LNCaP clone FGC (cell line): ENCODE measurements at regions not wholly inside any gene's neighbourhood (a gene's known extent, or its start where the extent isn't known, plus 50 kb on each side); places are given as distances from the start of the nearest gene placed in this dataset.
"Not testable (repeated sequence)": the region's sequence is repeated elsewhere in the genome, so short reads cannot be mapped to it uniquely, and the experiment has no call there.

Experiments
- DNase-seq: peaks from one replicate; pipeline ENCODE4 v3.0.0-alpha.2; 2011; ENCODE audit warnings: low read depth
- H3K4me3 ChIP-seq: 2 replicates; pipeline ENCODE4 v1.5.1; 2011; ENCODE audit warnings: mild to moderate bottlenecking, low read depth, low read length, control low read depth
- TF ChIP-seq, protein P1 (sequence below): IDR thresholded peaks from 2 replicates; pipeline ENCODE4 v1.5.1; 2012; ENCODE audit warnings: mild to moderate bottlenecking; ENCODE audit not compliant: control insufficient read depth, insufficient read depth; ENCODE audit errors: extremely low read depth

DNA sequence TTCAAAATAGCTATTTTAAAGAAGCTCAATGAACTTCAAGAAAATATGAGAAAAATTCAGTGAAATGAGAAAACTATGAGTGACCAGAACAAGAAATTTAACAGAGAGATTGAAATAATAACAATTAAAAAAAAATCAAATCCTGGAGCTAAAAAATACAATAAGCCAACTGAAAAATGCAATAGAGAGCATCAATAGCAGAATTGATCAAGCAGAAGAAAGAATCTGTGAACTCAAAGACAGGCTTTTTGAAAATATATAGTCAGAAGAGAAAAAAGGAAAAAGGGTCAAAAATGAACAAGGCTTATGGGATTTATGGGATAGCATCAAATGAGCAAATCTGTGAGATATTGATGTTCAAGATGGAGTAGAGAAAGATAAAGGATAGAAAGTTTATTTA, 133.0 kb downstream of the OTUD1 start:
- DNase-seq: no peak
- H3K4me3 ChIP-seq: no peak overlapping the region
- TF ChIP-seq, protein P1, sequence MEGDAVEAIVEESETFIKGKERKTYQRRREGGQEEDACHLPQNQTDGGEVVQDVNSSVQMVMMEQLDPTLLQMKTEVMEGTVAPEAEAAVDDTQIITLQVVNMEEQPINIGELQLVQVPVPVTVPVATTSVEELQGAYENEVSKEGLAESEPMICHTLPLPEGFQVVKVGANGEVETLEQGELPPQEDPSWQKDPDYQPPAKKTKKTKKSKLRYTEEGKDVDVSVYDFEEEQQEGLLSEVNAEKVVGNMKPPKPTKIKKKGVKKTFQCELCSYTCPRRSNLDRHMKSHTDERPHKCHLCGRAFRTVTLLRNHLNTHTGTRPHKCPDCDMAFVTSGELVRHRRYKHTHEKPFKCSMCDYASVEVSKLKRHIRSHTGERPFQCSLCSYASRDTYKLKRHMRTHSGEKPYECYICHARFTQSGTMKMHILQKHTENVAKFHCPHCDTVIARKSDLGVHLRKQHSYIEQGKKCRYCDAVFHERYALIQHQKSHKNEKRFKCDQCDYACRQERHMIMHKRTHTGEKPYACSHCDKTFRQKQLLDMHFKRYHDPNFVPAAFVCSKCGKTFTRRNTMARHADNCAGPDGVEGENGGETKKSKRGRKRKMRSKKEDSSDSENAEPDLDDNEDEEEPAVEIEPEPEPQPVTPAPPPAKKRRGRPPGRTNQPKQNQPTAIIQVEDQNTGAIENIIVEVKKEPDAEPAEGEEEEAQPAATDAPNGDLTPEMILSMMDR: no peak

DNA sequence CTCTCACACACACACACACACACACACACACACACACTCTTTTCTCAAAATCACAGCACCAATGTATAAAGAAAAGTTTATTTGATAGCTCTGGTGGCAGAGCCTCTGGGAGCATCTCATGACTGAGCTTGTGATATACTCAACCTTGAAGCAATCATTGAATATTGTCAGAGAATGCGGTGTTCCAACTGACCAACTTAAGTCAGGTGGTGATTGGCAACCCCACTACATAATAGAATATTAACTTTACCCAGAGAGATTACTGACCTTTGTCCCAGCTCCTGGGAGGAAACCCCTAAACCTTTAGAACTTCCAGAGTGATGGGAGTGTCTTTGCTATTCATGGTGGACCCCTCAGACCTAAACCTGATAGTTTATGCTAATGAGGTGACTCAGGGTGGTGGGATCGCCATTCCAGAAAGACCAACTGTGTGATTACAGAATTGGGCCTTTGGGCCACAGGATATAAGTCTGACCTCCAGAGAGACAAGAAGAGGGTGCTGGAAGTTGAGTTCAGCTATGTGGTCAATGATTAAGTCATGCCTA, 143.1 kb downstream of the OTUD1 start:
- DNase-seq: no peak
- TF ChIP-seq, protein P1: no peak
- H3K4me3 ChIP-seq: no peak overlapping the region

DNA sequence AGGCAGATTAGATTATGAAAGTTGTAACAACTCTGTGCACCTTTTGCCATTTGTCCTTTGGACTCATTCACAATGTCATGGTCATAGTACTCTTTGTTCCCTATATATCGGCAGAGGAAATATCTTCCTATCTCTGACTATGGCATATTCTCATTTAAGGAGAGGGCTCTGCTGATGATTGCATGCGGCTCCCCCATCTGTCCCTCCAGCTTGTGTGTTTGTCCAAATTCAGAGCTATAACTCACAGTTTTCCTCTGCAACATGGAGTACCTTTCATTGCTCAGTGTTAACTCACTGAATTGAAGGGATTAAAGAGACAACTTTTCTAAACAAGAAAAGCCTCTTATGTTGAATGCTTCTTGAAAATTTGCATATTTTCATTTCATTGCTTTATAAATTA, 145.5 kb downstream of the OTUD1 start:
- H3K4me3 ChIP-seq: no peak overlapping the region

DNA sequence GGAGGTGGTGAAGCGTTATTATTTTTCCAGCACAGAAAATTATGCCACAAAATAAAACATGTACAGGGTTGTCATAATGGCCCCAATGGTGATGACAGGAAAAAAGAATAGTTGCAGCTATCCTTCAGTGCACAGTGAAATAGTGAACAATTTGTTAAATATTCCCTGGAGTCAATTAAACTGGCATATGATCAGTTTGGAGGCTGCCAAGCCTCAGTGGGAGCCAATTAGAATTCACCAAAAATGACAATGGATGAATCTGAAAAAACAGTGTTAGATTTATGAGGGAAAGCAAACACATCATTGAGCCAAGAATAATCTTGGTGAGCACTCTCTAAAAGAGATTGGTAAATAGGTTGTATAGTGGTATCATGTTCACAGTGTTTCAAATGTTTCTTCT, 146.3 kb downstream of the OTUD1 start:
- no peak overlapping the region for H3K4me3 ChIP-seq
- DNase-seq: no peak
- TF ChIP-seq, protein P1: no peak

More for the DNA sequence above, 145.5 kb downstream of the OTUD1 start:
- DNase-seq: no peak
- TF ChIP-seq, protein P1: no peak

DNA sequence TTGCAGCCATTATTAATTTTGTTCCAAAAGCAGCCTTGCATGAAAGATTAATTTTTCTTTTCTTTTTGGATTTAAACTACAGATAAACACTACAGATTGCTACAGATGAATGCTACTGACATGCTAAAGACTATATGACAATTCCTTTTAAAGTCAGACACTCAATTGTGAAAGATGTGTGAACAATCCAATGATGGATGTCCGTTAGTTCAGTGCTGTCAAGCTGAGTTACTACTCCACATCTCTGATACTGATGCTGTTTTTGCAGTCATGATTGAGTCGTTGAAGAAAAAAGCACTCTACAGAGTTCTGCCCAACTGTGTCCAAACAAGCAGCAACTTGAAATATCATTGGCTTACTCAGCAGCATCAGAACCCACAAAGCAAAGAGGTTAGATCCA, 146.8 kb downstream of the OTUD1 start:
- no peak for DNase-seq
- H3K4me3 ChIP-seq: no peak overlapping the region
- TF ChIP-seq, protein P1: no peak

DNA sequence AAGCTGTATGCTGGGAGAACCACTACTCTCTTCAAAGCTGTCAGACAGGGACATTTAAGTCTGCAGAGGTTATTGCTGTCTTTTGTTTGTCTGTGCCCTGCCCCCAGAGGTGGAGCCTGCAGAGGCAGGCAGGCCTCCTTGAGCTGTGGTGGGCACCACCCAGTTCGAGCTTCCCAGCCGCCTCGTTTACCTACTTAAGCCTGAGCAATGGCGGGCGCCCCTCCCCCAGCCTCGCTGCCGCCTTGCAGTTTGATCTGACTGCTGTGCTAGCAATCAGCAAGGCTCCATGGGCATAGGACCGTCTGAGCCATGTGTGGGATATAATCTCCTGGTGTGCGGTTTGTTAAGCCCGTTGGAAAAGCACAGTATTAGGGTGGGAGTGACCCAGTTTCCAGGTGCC, 156.4 kb downstream of the OTUD1 start:
- not testable (repeated sequence) for H3K4me3 ChIP-seq, DNase-seq

DNA sequence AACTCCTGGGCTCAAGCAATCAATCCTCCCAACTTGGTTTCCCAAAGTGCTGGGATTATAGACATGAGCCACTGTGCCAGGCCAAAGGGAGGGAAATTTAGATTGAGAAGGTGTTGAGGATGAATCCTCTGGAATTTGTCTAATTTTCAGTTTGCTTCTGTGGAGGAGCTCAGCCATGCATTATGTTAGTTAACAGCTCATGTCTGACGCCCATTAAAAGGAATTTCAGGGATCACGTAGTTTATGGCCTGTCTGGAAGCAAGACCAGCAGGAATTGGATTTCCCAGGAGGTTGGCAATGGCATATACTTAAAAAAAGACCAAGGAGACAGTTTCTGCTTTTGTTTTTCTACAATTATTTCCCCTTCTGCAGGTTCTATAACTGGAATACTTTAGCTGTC, 165.7 kb downstream of the OTUD1 start:
- TF ChIP-seq, protein P1: no peak
- H3K4me3 ChIP-seq: no peak overlapping the region
- no peak for DNase-seq
